HG03135 (cell line): ENCODE measurements at regions not wholly inside any gene's neighbourhood (a gene's known extent, or its start where the extent isn't known, plus 50 kb on each side); places are given as distances from the start of the nearest gene placed in this dataset.

Experiments used
- ATAC-seq: cut with Tn5 transposase; IDR thresholded peaks from one replicate; pipeline ENCODE4 v1.9.1; 2021; ENCODE audit warnings: mild to moderate bottlenecking, moderate library complexity; ENCODE audit not compliant: unreplicated experiment

DNA sequence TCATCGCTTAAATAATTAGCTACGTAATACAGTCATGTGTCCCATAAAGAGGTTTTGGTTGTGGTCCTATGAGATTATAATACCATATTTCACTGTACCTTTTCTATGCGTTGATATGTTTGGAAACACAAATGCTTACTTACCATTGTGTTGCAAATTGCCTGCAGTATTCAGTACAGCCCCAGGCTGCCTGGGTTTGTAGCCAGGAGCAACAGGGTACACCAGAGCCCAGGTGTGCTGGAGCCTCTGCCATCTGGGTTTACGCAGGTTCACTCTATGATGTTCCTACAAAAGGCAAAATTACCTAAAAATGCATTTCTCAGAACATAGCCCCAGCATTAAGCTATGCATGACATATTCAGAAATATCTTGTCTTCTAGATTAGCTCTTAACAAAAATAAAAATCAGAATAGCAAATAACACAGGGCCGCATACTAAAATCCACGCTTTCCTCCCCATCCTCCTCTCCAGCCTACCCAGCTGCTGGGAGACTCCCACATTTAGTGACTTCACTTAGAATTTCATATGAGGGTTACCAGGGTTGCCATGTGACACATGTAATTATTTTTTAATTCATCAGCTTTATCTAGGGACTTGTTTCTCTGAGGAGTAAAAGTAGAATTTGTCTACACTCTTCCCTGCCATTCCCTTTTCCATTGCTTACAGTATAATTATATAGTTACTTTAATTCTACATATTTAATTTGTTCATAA, 559.0 kb upstream of the ADARB2 start:
- no peak for ATAC-seq

DNA sequence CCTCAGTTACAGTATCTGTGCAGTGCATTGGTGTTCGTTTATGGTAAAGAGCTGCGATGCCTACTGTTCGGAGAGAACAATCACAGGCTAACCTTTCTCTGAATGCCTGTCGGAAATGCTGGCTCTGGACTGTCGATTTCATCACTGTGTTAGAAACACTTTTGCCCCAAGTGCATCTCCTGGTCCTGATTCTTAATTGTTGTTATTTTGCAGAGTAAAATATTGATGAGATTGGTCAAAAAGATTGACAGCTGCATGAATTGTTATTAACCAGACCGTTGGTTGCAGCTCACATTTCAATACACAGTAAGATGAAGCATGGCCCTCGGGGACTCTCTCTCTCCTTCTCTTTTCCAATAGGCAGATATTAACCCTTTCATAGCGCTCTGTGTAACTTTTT, 557.4 kb upstream of the ADARB2 start:
- ATAC-seq, result no peak

DNA sequence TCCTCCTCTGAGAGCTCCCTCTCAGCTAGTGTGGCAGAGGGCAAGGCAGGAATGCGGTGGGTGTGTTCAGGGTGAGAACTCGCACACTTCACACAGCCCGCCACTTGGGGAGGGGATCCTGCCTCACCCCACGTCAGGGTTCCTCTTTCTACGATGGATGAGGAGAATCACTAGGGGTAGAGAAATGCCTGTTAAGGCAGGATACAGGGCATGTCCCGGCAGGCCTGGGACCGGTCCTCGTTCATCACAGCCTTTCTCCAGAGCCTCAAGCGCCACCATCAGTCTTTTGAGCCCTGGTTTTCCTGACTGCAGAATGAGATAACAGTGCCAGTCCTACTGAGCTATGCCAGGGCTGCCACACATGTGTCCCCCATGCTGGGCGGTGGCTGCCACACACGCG, 546.7 kb upstream of the ADARB2 start:
- no peak for ATAC-seq

DNA sequence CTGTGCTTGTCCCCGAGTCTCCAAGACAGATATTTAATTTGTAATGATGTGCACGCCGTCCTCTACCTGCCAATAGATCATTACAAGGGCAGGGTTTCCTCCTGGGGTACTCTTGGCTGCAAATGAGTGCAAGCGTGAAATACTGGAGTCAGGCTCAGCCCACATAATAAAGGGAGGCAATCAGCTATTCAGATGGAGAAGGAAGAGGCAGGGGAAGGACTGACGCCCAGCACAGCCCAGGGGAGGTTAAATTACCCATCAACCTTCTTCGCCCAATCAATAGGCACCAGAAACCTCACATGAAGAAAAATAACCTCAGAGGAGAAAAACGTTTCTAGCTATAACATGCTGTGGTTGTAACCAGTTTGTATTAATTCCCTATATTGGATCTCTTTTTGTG, 544.9 kb upstream of the ADARB2 start:
- no peak for ATAC-seq

DNA sequence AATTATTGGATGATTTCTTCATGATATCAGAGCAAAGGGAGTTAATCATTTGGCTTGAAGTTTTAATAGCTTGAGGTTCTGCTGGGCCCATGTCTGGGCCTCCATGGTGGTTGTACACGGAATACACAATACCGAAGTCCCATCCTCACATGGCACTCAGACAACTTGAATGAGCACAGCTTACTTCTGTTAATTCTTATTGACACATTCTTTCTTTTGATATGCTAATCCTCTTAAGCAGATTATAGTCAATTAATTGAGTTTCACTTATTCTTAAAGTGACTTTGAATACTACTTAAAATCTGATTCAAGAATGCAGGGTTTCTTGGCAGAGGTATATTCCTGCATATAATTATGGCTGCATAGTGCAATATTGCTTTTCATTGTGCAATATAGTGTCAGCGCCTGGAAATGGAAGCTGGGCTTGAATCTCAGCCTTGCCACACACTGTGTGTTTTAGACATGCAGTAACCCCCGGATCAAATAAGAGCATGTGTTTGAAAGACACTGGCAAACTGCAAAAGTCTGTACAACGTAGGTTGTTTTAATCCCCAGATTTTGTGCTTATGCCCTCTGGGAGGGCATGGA, 543.5 kb upstream of the ADARB2 start:
- ATAC-seq, result no peak

DNA sequence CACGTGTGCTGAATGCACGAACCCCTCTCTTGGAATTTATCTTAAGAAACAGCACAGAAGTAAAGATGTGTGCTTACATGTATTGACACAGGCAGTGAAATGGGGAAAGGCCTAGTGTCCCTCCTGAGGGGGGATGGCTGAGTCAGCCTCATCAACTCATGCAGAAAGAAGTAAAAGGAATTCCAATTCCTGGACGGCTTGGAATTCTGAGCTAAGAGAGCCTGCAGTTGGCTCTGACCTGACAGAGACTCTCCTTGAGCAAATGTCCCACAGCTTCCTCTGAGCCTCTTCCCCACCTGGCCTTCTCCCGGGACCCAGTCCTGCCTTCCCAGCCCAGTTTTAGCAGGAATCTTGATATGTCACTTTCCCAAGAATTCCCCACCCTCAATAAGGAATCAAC, 542.4 kb upstream of the ADARB2 start:
- ATAC-seq, result no peak

DNA sequence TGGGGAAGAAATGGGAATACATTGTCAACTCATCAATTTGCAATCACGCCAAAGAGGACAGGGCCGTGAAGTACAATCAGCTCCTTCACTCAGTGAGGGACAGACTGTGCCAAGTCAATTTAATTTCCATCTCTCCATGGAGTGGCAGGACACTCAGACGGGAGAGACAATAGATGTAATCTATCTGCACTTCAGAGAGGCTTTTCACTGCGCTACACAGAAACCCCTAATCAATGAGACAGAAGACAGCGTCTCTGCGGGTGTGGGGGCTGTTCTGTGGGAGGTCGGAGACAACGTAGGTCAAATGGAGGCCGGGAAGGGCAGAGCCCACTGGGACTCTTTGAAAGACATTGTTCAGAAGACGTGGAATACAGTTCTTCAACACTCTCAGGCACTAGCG, 541.0 kb upstream of the ADARB2 start:
- no peak for ATAC-seq

DNA sequence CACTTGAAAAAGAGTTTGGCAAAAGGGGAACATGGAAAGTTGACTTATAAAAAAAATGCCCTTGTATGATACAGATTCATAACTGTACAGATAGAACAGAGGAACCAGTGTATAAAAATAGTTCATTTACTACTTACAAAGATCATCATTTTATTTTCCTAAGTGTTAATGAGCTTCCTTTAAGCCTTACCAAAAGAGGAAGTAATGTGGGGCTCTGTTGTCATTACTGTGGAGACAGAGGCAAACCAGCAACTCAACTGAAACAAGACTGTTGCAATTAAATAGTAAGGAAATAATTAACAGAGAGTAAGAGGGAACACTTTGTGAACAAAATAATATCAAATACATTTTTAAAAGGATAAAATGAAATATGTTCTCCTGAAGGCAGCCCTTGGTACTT, 526.2 kb upstream of the ADARB2 start:
- ATAC-seq, result no peak

DNA sequence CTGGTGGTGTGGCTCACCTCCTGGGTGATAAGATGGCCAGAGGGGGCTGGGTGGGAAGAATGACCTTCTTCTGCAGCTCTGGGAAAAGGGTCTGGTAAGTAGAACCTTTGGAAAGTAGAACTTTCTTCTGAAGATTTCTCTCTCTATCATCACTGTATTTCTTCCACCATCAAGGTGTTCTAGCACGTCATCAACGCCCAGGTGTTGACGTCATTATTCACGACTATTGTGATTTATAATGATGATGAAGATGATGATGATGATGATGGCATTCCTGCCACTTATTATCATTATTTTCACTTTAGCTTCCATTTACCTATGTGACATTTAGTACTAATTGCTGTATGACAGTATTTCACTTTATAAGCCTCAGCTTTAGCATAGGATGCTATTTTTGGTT, 525.6 kb upstream of the ADARB2 start:
- no peak for ATAC-seq

DNA sequence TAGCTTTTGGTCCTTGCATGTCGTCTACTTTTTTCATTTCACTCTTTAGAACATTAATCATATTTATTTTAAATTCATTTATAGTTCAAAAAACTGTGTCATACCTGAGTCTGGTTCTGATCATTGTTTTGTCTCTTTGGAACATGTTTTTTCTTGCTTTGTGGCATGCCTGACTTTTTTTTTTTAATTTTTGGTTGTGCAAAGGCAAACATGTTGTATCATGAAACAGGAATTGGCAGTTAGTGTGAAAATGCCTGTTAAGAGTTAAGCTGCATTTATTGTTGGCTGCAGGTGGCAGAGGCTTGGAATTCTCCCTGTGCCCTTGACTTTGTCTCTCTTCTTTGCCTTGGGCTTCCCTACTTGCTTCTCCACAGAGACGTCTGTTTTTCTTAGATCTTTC, 525.0 kb upstream of the ADARB2 start:
- ATAC-seq, result no peak

DNA sequence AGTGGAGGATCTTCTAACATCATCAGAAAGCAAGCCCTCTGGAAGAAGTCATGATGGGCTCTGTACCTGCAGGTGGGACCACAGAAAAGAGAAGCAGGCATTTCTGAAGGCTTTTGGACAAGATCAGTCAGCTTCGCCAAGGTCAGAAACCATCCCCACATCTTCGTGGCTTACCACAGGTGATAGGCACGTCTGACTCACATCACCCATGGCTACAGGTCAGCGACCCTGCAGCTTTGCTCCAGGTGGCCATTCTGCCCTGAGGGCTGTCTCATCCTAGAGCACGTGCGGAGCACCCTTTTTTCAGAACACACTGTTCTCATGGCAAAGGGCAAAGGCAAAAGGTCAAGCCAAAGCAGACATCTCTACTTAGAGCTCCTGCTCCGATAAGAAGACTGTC, 518.9 kb upstream of the ADARB2 start:
- ATAC-seq, result no peak

DNA sequence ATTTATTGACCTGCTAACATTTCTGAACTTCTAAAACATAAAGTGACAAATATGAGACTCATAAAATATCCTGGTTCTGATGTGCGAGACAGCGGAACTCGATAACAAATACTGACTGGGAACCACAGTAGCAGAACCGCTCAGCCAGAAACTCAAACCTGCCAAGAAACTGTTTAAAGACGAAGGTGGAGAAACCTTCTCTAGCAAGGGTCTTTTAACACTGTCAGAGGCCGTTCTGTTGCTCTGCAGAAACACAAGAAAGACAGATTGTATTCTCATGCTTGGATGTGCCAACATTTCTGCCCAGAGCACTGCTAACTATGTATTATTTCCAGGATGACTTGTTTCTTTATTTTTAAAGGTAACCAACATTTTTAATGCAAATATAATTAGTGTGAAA, 514.8 kb upstream of the ADARB2 start:
- ATAC-seq, result no peak

DNA sequence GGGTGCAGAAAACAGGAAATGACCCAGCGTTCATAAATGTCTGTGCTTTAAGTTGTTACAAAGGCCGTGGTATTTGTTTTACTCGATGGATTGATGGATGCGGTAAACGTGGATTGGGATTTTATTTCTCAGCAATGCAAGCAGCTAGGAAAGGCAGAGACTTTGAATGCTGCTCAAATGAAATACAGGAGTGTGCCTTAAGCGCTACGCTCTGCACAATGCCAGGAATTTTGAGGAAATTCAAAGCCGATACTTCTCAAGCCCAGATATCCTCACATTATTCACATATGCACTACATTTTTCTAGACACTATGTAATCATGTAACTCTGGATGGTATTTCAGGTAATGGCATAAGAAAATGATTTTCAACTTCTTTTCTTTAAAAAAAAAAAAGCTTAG, 514.3 kb upstream of the ADARB2 start:
- ATAC-seq, result no peak

DNA sequence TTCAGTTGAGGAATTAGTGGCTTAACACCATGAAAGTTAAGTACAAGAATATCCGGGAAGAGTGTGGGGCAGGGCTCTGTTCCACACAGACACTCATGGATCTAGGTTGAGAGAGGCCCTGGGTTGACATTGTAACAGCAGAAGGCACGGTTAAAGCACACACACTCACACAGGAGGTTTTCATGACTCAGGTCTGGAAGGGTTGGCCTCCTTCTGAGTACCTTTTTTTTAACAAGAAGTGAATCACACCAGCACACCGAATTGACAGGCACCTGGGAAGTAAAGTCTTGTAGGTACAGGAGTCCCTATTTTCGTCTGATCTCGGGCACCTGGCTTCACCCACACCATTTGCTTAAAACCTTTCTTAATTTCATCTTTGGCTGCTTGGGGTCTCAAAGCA, 509.4 kb upstream of the ADARB2 start:
- no peak for ATAC-seq

DNA sequence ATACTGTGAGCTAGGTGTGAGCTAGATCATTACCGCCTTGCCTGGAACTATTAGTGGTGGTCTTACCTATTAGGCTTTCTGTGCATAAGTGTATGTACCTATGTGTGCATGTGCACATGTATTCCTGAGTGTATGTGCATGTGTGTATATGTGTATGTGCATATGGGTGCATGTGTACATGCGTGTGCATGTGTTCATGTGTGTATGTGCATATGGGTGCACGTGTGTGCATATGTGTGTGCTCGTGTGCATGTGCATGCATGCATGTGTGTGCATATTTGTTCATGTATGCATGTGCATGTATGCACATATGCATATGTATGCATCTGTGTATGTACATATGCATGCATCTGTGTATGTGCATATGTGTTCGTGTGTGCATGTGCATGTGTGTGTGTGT, 508.3 kb upstream of the ADARB2 start:
- no peak for ATAC-seq

DNA sequence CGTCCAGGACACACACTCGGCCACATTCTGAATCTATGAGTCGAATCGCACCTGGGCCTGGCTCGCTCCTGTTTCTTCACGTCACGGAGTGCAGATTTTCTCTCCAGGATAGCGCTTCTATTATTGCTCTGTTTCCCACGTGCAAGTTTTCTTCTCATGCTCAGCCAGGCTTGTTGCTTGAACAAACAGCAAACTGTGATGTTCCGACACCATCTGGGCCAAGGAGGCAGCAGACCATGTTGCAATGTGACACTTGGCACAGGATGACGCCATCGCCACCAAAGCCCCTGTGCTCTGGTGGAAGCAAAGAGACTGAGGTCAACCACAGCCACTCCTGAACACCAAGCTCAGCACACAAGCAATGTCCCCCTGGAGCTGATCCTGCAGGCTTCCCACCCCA, 507.1 kb upstream of the ADARB2 start:
- no peak for ATAC-seq

DNA sequence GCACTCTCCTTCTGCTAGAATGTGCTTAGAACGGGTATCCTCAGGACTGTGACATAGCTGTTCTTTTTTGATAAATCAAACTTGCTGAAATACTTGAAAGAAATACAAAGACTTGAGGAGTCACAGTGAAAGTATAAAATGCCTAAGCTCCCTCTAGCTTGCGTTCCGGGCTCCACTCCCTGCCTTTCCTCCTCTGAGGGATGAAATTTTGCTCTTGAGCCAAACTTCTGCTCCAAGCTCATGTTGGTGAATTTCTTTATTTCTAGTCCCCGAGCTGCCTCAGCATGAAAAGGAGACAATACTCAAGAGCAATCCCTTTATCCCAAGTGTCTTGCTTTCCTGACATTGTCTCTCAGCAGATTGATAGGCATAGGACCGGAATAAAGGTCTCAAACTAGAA, 499.6 kb upstream of the ADARB2 start:
- ATAC-seq, result no peak

DNA sequence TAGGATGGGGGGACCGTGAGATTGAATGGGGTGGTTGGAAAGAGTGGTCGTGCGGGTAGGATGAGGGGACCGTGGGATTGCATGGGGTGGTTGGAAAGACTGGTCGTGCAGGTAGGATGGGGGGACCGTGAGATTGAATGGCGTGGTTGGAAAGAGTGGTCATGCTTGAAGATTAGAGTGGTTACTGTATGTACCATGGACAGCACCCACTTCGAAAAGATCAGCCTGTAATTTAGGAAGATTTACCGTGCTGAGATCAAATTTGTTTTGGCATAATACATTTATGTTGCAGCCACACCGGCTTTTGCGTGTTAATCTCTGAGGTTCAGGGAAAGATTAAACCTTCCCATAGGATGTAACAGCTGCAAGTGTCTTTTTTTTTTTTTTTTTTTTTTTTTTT, 495.2 kb upstream of the ADARB2 start:
- no peak for ATAC-seq

DNA sequence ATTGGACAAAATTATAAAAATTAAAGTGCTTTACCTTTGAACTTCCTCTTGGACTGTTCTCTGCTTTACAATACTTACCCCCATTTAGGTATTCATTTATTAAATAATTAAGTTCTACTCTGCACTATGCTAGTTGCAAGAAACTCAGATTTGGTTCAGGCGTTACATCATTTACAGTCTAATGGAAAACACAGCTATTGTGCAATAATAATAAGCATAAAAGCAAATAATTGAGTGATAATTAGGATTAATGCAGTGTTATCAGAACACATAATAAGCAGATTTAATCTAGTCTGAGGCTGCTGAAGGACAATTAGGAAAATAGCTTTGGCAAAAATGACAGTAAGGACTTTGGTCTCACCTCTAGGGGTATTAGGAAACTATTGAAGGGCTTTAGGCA, 493.2 kb upstream of the ADARB2 start:
- no peak for ATAC-seq

DNA sequence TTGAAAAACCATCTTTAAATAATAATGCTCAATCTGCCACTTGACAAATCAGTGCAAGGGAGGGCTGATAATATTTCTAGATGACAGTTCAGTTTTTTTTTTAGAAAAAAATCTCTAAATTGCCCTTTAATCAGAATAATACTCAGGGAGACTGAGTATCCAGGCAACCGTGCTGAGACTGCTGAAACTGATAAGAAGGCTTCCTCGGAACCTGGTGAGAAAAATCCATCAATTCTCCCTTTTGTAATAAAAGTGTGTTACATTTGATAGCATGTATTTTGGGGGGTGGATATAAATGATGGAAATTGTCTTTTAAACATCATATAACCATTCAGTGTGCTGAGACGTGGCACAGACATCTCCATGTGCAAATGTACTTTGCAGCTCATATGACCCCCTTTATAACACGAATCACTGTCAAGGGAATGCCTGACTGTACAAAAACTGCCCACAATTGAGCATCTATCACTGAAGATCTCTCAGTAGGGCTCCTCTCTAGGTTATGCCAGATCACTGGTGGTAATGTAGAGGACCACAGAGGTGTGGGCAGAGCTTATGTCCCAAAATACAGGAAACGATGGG, 491.1 kb upstream of the ADARB2 start:
- no peak for ATAC-seq

DNA sequence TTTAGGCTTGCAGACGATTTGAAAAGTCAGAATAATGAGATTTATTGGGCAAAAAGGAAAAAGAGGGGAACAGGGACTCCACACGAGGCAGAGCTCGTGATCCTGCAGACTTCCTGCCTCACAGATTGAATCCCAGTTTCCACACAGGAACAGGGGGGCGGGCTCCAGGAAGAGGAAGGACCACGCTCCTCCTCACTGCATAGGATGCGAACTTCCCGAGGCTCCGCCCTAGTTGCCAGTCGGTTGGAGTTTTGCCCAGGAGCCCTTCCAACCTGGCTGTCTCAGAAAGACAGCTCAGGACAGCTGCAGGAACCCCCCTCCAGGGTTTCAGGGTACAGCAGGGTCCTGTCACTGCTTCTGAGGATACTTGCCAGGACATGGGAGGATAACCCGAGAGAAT, 488.3 kb upstream of the ADARB2 start:
- ATAC-seq, result no peak

DNA sequence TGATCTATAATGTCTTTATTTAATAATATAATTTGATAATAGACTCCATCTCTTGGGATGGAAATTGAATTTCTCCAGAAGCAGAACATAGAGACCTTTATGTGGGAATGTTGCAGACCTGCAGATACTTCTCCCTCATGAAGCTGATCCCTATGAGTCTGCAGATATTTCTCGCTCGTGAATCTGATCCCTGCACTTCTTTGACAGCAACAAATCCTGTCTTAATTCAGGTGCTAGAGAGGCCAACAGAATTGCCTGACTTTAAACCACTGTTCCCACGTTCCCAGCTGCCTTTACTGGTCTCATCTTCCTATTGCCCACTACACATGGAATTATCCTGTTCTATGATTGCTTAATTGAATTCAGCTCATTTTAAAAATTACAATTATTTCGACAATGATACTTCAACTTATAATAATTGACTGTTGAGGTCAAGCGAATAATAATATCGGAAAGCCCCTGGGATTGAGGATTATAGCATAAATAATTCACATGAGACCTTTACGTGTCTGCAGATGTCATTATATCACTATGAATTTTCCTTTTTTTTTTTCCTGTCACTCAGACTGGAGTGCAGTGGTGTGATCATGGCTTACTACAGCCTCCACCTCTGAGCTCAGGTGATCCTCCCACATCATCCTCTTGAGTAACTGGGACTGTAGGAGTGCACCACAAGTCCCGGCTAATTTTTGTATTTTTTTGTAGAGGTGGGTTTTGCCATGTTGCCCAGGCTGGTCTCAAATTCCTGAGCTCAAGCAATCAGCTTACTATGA, 486.4 kb upstream of the ADARB2 start:
- no peak for ATAC-seq
